OCI-LY7 (cell line): ENCODE measurements at regions not wholly inside any gene's neighbourhood (a gene's known extent, or its start where the extent isn't known, plus 50 kb on each side); places are given as distances from the start of the nearest gene placed in this dataset.

Experiments used
- CTCF ChIP-seq: fragments of 200-600 bp; sonication (generic); conservative IDR thresholded peaks from 2 replicates; pipeline ENCODE4 v1.5.1; 2014; ENCODE audit warnings: mild to moderate bottlenecking, antibody characterized with exemption, low read length, moderate library complexity, mixed read lengths
- EZH2phosphoT487 ChIP-seq: fragments of 200-600 bp; sonication (generic); IDR thresholded peaks from 2 replicates; pipeline ENCODE4 v1.6.1; 2018; ENCODE audit warnings: low read depth, borderline replicate concordance, mild to moderate bottlenecking, mixed run types, antibody characterized with exemption, low read length, moderate library complexity, mixed read lengths

GRCh38 chr7:64916-65341 lies 127.4 kb upstream of the FAM20C start:
- TF ChIP-seq CTCF (no peak), EZH2phosphoT487 (no peak)
